OCI-LY1 (cell line): ENCODE measurements at regions not wholly inside any gene's neighbourhood (a gene's known extent, or its start where the extent isn't known, plus 50 kb on each side); places are given as distances from the start of the nearest gene placed in this dataset.

Source experiments
- H2AFZ ChIP-seq: fragments of 200-600 bp; sonication (generic), shearing (Covaris generic); 2 replicates; pipeline ENCODE4 v1.6.0; 2014; ENCODE audit warnings: antibody characterized with exemption, mild to moderate bottlenecking, low read length
- H3F3A ChIP-seq: fragments of 200-600 bp; sonication (generic), shearing (Covaris generic); 2 replicates; pipeline ENCODE4 v1.6.0; 2014; ENCODE audit warnings: mild to moderate bottlenecking, antibody characterized with exemption, low read length, moderate library complexity; ENCODE audit not compliant: insufficient read depth
- H3K27ac ChIP-seq: fragments of 200-600 bp; sonication (generic); 2 replicates; pipeline ENCODE4 v1.5.1; 2014; ENCODE audit warnings: low read length, mixed run types, mild to moderate bottlenecking, low read depth; ENCODE audit not compliant: poor library complexity, severe bottlenecking
- H3K27me3 ChIP-seq: fragments of 200-600 bp; sonication (generic); 2 replicates; pipeline ENCODE4 v1.6.0; 2014; ENCODE audit warnings: antibody characterized with exemption, mild to moderate bottlenecking, low read length, moderate library complexity; ENCODE audit not compliant: insufficient read depth
- H3K36me3 ChIP-seq: fragments of 200-600 bp; sonication (generic); 2 replicates; pipeline ENCODE4 v1.6.1; 2014; ENCODE audit warnings: mild to moderate bottlenecking, antibody characterized with exemption, low read length, moderate library complexity, mixed read lengths; ENCODE audit not compliant: insufficient read depth
- H3K4me1 ChIP-seq: fragments of 200-600 bp; sonication (generic); 2 replicates; pipeline ENCODE4 v1.5.1; 2014; ENCODE audit warnings: mild to moderate bottlenecking, low read length, moderate library complexity; ENCODE audit not compliant: insufficient read depth, severe bottlenecking
- H3K4me2 ChIP-seq: fragments of 200-600 bp; sonication (generic), shearing (Covaris generic); 2 replicates; pipeline ENCODE4 v1.6.1; 2014; ENCODE audit warnings: low read length
- H3K4me3 ChIP-seq: fragments of 200-600 bp; sonication (generic); 2 replicates; pipeline ENCODE4 v1.5.1; 2014; ENCODE audit warnings: low read length, low read depth, mild to moderate bottlenecking, mixed read lengths; ENCODE audit not compliant: poor library complexity, severe bottlenecking
- H3K79me2 ChIP-seq: fragments of 200-600 bp; shearing (Covaris generic); 2 replicates; pipeline ENCODE4 v1.6.1; 2016; ENCODE audit warnings: mixed run types, low read length, mixed read lengths; ENCODE audit not compliant: insufficient read depth
- H3K9ac ChIP-seq: fragments of 200-600 bp; sonication (generic), shearing (Covaris generic); 2 replicates; pipeline ENCODE4 v1.6.1; 2014; ENCODE audit warnings: mild to moderate bottlenecking, low read length, mixed read lengths
- H3K9me2 ChIP-seq: fragments of 200-600 bp; sonication (generic), shearing (Covaris generic); 2 replicates; pipeline ENCODE4 v1.6.1; 2014; ENCODE audit warnings: low read depth, mild to moderate bottlenecking, low read length, mixed read lengths
- H3K9me3 ChIP-seq: fragments of 200-600 bp; shearing (Covaris generic); 2 replicates; pipeline ENCODE4 v1.6.1; 2014; ENCODE audit warnings: low read length, mixed read lengths
- H4K20me1 ChIP-seq: fragments of 200-600 bp; sonication (generic), shearing (Covaris generic); 2 replicates; pipeline ENCODE4 v1.6.0; 2016; ENCODE audit warnings: mild to moderate bottlenecking, low read length; ENCODE audit not compliant: insufficient read depth
- CTCF ChIP-seq: fragments of 200-600 bp; sonication (generic), shearing (Covaris generic); IDR thresholded peaks from 2 replicates; pipeline ENCODE4 v1.5.1; 2017; ENCODE audit warnings: mild to moderate bottlenecking, antibody characterized with exemption, low read length, moderate library complexity, mixed read lengths
- EZH2 ChIP-seq: fragments of 200-600 bp; sonication (generic), shearing (Covaris generic); IDR thresholded peaks from 2 replicates; pipeline ENCODE4 v1.8.0; 2017; ENCODE audit warnings: borderline replicate concordance, mixed run types, mild to moderate bottlenecking, antibody characterized with exemption, low read length, moderate library complexity, mixed read lengths

GRCh38 chr2:217463402-217464075, 539.3 kb downstream of the TNS1 start:
- Histone ChIP-seq H3K9ac (no peak overlapping the region), H2AFZ (no peak overlapping the region), H3K36me3 (no peaks in the 10 kb centered on the region), H3F3A (no peaks in the 10 kb centered on the region), H3K4me2 (no peak overlapping the region), H3K9me2 (no peaks in the 10 kb centered on the region), H3K4me1 (no peaks in the 10 kb centered on the region), H4K20me1 (no peaks in the 10 kb centered on the region), H3K4me3 (no peak overlapping the region), H3K27ac (no peak overlapping the region), H3K27me3 (0 out of 2 replicates have a peak, but pooled peaks cover 2% of the 10 kb centered on the region), H3K9me3 (no peaks in the 10 kb centered on the region), H3K79me2 (no peaks in the 10 kb centered on the region)
- TF ChIP-seq EZH2 (no peak), CTCF (no peak)

GRCh38 chr2:217462121-217462520, 540.7 kb downstream of the TNS1 start:
- no peak overlapping the region for H3K27ac ChIP-seq
- H3F3A ChIP-seq = no peaks in the 10 kb centered on the region
- TF ChIP-seq EZH2 (no peak), CTCF (no peak)
- no peaks in the 10 kb centered on the region for H3K9me2 ChIP-seq
- H3K4me1 ChIP-seq = no peaks in the 10 kb centered on the region
- H3K4me3 ChIP-seq = no peak overlapping the region
- no peaks in the 10 kb centered on the region for H3K36me3 ChIP-seq
- H2AFZ ChIP-seq = no peak overlapping the region
- H3K4me2 ChIP-seq = no peak overlapping the region
- H3K79me2 ChIP-seq = no peaks in the 10 kb centered on the region
- H3K9ac ChIP-seq = no peak overlapping the region
- H3K9me3 ChIP-seq = no peaks in the 10 kb centered on the region
- no peaks in the 10 kb centered on the region for H4K20me1 ChIP-seq
- 0 out of 2 replicates have a peak, but pooled peaks cover 2% of the 10 kb centered on the region for H3K27me3 ChIP-seq

- Histone ChIP-seq H3K4me3 (no peak overlapping the region), H3K9me2 (no peaks in the 10 kb centered on the region), H3K9ac (no peak overlapping the region), H3F3A (no peaks in the 10 kb centered on the region), H3K36me3 (no peaks in the 10 kb centered on the region), H3K27ac (no peak overlapping the region), H4K20me1 (no peaks in the 10 kb centered on the region), H3K4me1 (no peaks in the 10 kb centered on the region), H3K79me2 (no peaks in the 10 kb centered on the region), H3K9me3 (no peaks in the 10 kb centered on the region), H3K4me2 (no peak overlapping the region), H2AFZ (no peak overlapping the region), H3K27me3 (0 out of 2 replicates have a peak, but pooled peaks cover 2% of the 10 kb centered on the region)
- no peak for TF ChIP-seq CTCF
Measured at GRCh38 chr2:217461674-217462073, 541.1 kb downstream of the TNS1 start.
